Natural killer cell (primary cell): ENCODE measurements at regions not wholly inside any gene's neighbourhood (a gene's known extent, or its start where the extent isn't known, plus 50 kb on each side); places are given as distances from the start of the nearest gene placed in this dataset.

Experiments
- ATAC-seq, 3 donors: fragments of 150-1000 bp in 2 of 3; fragments of 200-7000 bp in 1 of 3; cut with Tn5 transposase; 1 replicate in 1 of 3; 2 replicates in 2 of 3; pipeline ENCODE4 v1.10.0; 2021; ENCODE audit warnings: mild to moderate bottlenecking in 2 of 3, moderate library complexity in 2 of 3
- DNase-seq, 2 donors: peaks; one replicate each; pipeline versions ENCODE4 v3.0.0 to v3.0.0-alpha.2; 2013 to 2021; ENCODE audit warnings: mixed read lengths in 1 of 2
- H3K27ac ChIP-seq: one replicate; pipeline ENCODE4 v1.5.1; 2013; ENCODE audit warnings: mild to moderate bottlenecking, low read length
- H3K27me3 ChIP-seq: one replicate; pipeline ENCODE4 v1.6.1; 2013; ENCODE audit warnings: low read length; ENCODE audit not compliant: control insufficient read depth, insufficient read depth
- H3K36me3 ChIP-seq: one replicate; pipeline ENCODE4 v1.6.1; 2013; ENCODE audit warnings: low read length; ENCODE audit not compliant: control insufficient read depth, insufficient read depth
- H3K4me1 ChIP-seq: one replicate; pipeline ENCODE4 v1.6.1; 2013; ENCODE audit warnings: low read length; ENCODE audit not compliant: control insufficient read depth, insufficient read depth
- H3K4me3 ChIP-seq: one replicate; pipeline ENCODE4 v1.5.1; 2013; ENCODE audit warnings: low read length
- H3K9me3 ChIP-seq: one replicate; pipeline ENCODE4 v1.6.1; 2013; ENCODE audit warnings: low read length; ENCODE audit not compliant: control insufficient read depth, insufficient read depth
- H3K27ac Mint-ChIP-seq, 2 donors: one replicate each; pipeline ENCODE4 v1.8.0; 2022; ENCODE audit warnings: mild to moderate bottlenecking in 2 of 2, mixed read lengths in 2 of 2, moderate library complexity in 1 of 2
- H3K27me3 Mint-ChIP-seq, 2 donors: one replicate each; pipeline ENCODE4 v1.8.0; 2022; ENCODE audit warnings: low read depth in 2 of 2, mixed read lengths in 2 of 2
- H3K36me3 Mint-ChIP-seq: one replicate; pipeline ENCODE4 v1.8.0; 2022; ENCODE audit warnings: mixed read lengths
- H3K4me1 Mint-ChIP-seq, 2 donors: one replicate each; pipeline ENCODE4 v1.8.0; 2022; ENCODE audit warnings: mixed read lengths in 2 of 2
- H3K4me3 Mint-ChIP-seq: one replicate; pipeline ENCODE4 v1.8.0; 2022; ENCODE audit warnings: mild to moderate bottlenecking, moderate library complexity, mixed read lengths
- H3K9me3 Mint-ChIP-seq, 2 donors: one replicate each; pipeline ENCODE4 v1.8.0; 2022; ENCODE audit warnings: mixed read lengths in 2 of 2
- WGBS: methylation state at CpG from one replicate; pipeline ENCODE4 v1.1.7; 2013; ENCODE audit warnings: missing lambda C conversion rate; ENCODE audit not compliant: insufficient coverage; 5-methylcytosine and 5-hydroxymethylcytosine counted together
- intact Hi-C: fragments of 100-400 bp; cut with micrococcal nuclease; formaldehyde crosslinking; loops from one replicate; pipeline ENCODE4 v1.14.2; 2022
- TF ChIP-seq, protein P1 (sequence below): fragments of 200-600 bp; IDR thresholded peaks from one replicate; pipeline ENCODE4 v1.8.0; 2022; ENCODE audit warnings: antibody characterized with exemption

DNA sequence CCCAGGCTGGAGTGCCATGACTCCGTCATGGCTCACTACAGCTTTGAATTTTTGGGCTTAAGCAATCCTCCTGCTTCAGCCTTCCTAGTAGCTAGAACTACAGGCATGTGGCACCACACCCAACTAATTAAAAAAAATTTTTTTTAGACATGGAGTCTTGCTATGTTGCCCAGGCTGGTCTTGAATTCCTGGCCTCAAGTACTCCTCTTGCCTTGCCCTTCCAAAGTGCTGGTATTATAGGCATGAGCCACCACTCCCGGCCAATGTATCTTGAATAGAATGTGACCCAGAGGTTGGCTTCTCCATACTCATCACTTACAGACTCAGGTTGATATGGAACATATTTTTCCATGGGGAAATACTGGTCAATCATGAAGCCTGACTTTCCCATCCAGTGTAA is 51.2 kb upstream of the JAK2 start:
- no peak for DNase-seq
- no peaks in the 10 kb centered on the region for H3K9me3 Mint-ChIP-seq
- Histone ChIP-seq H3K27ac (no peak overlapping the region), H3K4me1 (peaks cover 16% of the 10 kb centered on the region), H3K36me3 (no peaks in the 10 kb centered on the region), H3K27me3 (no peaks in the 10 kb centered on the region), H3K4me3 (no peak overlapping the region), H3K9me3 (no peaks in the 10 kb centered on the region)
- TF ChIP-seq, protein P1, sequence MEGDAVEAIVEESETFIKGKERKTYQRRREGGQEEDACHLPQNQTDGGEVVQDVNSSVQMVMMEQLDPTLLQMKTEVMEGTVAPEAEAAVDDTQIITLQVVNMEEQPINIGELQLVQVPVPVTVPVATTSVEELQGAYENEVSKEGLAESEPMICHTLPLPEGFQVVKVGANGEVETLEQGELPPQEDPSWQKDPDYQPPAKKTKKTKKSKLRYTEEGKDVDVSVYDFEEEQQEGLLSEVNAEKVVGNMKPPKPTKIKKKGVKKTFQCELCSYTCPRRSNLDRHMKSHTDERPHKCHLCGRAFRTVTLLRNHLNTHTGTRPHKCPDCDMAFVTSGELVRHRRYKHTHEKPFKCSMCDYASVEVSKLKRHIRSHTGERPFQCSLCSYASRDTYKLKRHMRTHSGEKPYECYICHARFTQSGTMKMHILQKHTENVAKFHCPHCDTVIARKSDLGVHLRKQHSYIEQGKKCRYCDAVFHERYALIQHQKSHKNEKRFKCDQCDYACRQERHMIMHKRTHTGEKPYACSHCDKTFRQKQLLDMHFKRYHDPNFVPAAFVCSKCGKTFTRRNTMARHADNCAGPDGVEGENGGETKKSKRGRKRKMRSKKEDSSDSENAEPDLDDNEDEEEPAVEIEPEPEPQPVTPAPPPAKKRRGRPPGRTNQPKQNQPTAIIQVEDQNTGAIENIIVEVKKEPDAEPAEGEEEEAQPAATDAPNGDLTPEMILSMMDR = no peak
- no peaks in the 10 kb centered on the region for H3K36me3 Mint-ChIP-seq
- H3K4me3 Mint-ChIP-seq = no peak overlapping the region
- WGBS = 100% methylated on average over 1 of the region's 2 CpGs
- ATAC-seq = no peak
- H3K27ac Mint-ChIP-seq = no peak overlapping the region
- intact Hi-C loops = no loop called here
- H3K4me1 Mint-ChIP-seq = peaks cover 33 to 34% of the 10 kb centered on the region in 2 donors
- H3K27me3 Mint-ChIP-seq = no peaks in the 10 kb centered on the region

DNA sequence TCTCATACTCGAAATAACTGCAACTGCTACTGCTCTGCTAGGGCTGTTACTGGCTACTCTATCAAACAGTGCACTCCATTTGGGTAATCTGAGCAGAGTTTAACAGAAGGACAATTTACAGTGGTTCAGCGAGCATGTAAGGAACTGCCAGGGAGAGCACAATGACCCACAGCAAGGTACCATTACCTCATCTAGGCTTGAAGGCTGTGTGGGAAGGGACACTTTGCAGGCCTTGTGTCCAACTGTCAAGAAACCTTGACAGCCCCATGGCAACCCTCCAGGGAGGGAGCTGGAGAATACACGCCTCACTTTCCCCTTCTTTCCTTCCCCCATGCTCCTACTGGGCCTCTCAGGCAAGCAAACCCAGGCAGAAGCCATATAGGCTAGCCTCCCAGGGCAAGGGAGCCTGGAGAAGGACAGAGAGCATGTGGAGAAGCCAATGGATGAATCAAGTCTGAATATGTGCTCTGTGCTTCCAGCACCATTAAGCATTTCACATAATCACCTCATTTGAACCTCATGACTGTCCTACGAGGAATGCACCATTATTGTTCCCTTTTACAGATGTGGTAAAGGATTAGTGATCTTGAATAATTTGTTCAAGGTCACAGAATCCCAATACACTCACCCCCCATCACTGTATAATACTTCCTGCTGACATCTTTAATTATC is 49.9 kb upstream of the JAK2 start:
- Histone ChIP-seq H3K9me3 (no peaks in the 10 kb centered on the region), H3K27me3 (no peaks in the 10 kb centered on the region), H3K27ac (no peak overlapping the region), H3K36me3 (no peaks in the 10 kb centered on the region), H3K4me1 (peaks cover 21% of the 10 kb centered on the region), H3K4me3 (no peak overlapping the region)
- WGBS = 98% methylated on average over 3 of the region's 4 CpGs
- intact Hi-C loops = no loop called here
- Mint-ChIP-seq H3K4me3 (no peak overlapping the region), H3K27me3 (no peaks in the 10 kb centered on the region), H3K9me3 (no peaks in the 10 kb centered on the region), H3K36me3 (no peaks in the 10 kb centered on the region), H3K4me1 (peaks cover 43% of the 10 kb centered on the region in 2 donors), H3K27ac (peak overlapping the region; percentile 71 to 76)
- no peak for DNase-seq
- TF ChIP-seq, protein P1 = no peak
- ATAC-seq = no peak
